Common myeloid progenitor, CD34-positive (primary cell): ENCODE measurements at regions not wholly inside any gene's neighbourhood (a gene's known extent, or its start where the extent isn't known, plus 50 kb on each side); places are given as distances from the start of the nearest gene placed in this dataset.

Experiments
- CTCF ChIA-PET: fragments of 350-600 bp; sonication (Branson Sonifier 250); formaldehyde crosslinking; loops from one replicate; lab custom pipeline; 2021; ENCODE audit warnings: antibody characterized with exemption; lab: Charles Lee
- POLR2A ChIA-PET: fragments of 350-600 bp; sonication (Branson Sonifier 250); formaldehyde crosslinking; loops from one replicate; lab custom pipeline; 2021; ENCODE audit warnings: antibody characterized with exemption; lab: Charles Lee
- DNase-seq, 3 donors: peaks; one replicate each; pipeline versions ENCODE4 v3.0.0 to v3.0.0-alpha.2; 2013
- H3K27ac ChIP-seq, 2 experiments: 1 replicate in 1 of 2; 2 replicates in 1 of 2; pipeline ENCODE4 v1.7.0; 2013; ENCODE audit warnings: inconsistent platforms in 2 of 2, low read length in 2 of 2, mild to moderate bottlenecking in 2 of 2, low read depth in 1 of 2, moderate library complexity in 1 of 2; ENCODE audit not compliant: severe bottlenecking in 2 of 2, insufficient read depth in 1 of 2, poor library complexity in 1 of 2
- H3K27me3 ChIP-seq, 5 experiments: replicated peaks in 2 of 5; 1 replicate in 3 of 5; 2 replicates in 2 of 5; pipeline versions ENCODE4 v1.6.1 to v1.7.0; 2013; ENCODE audit warnings: low read length in 4 of 5, mild to moderate bottlenecking in 2 of 5, moderate library complexity in 2 of 5, inconsistent platforms in 1 of 5; ENCODE audit not compliant: insufficient read depth in 5 of 5, control insufficient read depth in 4 of 5
- H3K36me3 ChIP-seq, 4 experiments: 1 replicate in 2 of 4; 2 replicates in 2 of 4; pipeline versions ENCODE4 v1.6.1 to v1.7.0; 2013; ENCODE audit warnings: low read length in 3 of 4, control low read depth in 1 of 4, mild to moderate bottlenecking in 1 of 4; ENCODE audit not compliant: control insufficient read depth in 4 of 4, insufficient read depth in 4 of 4
- H3K4me1 ChIP-seq, 4 experiments: 1 replicate in 3 of 4; 2 replicates in 1 of 4; pipeline versions ENCODE4 v1.6.1 to v1.7.1; 2013; ENCODE audit warnings: low read length in 3 of 4, mild to moderate bottlenecking in 3 of 4, control low read depth in 1 of 4, inconsistent platforms in 1 of 4, moderate library complexity in 1 of 4; ENCODE audit not compliant: control insufficient read depth in 4 of 4, insufficient read depth in 4 of 4; ENCODE audit errors: control extremely low read depth in 1 of 4
- H3K4me3 ChIP-seq, 7 experiments: 1 replicate in 4 of 7; 2 replicates in 3 of 7; pipeline versions ENCODE4 v1.5.1 to v1.7.0; 2013; ENCODE audit warnings: mild to moderate bottlenecking in 7 of 7, low read length in 6 of 7, moderate library complexity in 6 of 7, inconsistent platforms in 2 of 7, low read depth in 2 of 7, control low read depth in 1 of 7; ENCODE audit not compliant: insufficient read depth in 4 of 7, control insufficient read depth in 1 of 7; ENCODE audit errors: extremely low read depth in 1 of 7
- H3K9me3 ChIP-seq, 5 experiments: 1 replicate in 4 of 5; 2 replicates in 1 of 5; pipeline versions ENCODE4 v1.6.1 to v1.7.1; 2013; ENCODE audit warnings: low read length in 4 of 5, mild to moderate bottlenecking in 2 of 5, inconsistent platforms in 1 of 5, low read depth in 1 of 5, moderate library complexity in 1 of 5; ENCODE audit not compliant: control insufficient read depth in 4 of 5, insufficient read depth in 2 of 5; ENCODE audit errors: control extremely low read depth in 1 of 5
- WGBS: methylation state at CpG from one replicate; pipeline ENCODE4 v1.1.5; 2013; ENCODE audit not compliant: insufficient coverage; 5-methylcytosine and 5-hydroxymethylcytosine counted together

GRCh38 chr15:98315971-98316370 lies 332.4 kb upstream of the IGF1R start:
- Histone ChIP-seq H3K9me3 (peaks cover 0 to 5% (median 0%) of the 10 kb centered on the region in 5 experiments), H3K27me3 (peaks cover 0 to 3% (median 0%) of the 10 kb centered on the region in 5 experiments), H3K36me3 (no peaks in the 10 kb centered on the region), H3K4me3 (no peak overlapping the region), H3K4me1 (no peaks in the 10 kb centered on the region), H3K27ac (no peak overlapping the region)
- ChIA-PET CTCF (interaction anchor here (1.0 kb wide), 1 partner anchor 113 kb away, joined by 3 read pairs; no protein-coding TSS in a partner anchor), POLR2A (no interaction called here)
- DNase-seq = no peak
- WGBS = no CpG with 5 or more reads among the region's 3 CpGs

GRCh38 chr15:98321896-98322295 lies 326.4 kb upstream of the IGF1R start:
- peaks cover 0 to 3% (median 0%) of the 10 kb centered on the region in 5 experiments for H3K27me3 ChIP-seq
- CTCF ChIA-PET = interaction anchor here (0.9 kb wide), 1 partner anchor 106 kb away, joined by 3 read pairs; no protein-coding TSS in a partner anchor
- no peak overlapping the region for H3K27ac ChIP-seq
- POLR2A ChIA-PET = no interaction called here
- 83% methylated on average over 3 of the region's 5 CpGs for WGBS
- no peaks in the 10 kb centered on the region for H3K4me1 ChIP-seq
- DNase-seq = no peak
- H3K4me3 ChIP-seq = no peak overlapping the region
- no peaks in the 10 kb centered on the region for H3K36me3 ChIP-seq
- peaks cover 2 to 21% (median 5%) of the 10 kb centered on the region in 5 experiments for H3K9me3 ChIP-seq

- Histone ChIP-seq H3K27me3 (peaks cover 0 to 3% (median 0%) of the 10 kb centered on the region in 5 experiments), H3K4me1 (no peaks in the 10 kb centered on the region), H3K4me3 (no peak overlapping the region), H3K36me3 (no peaks in the 10 kb centered on the region), H3K27ac (no peak overlapping the region), H3K9me3 (peaks cover 2 to 21% (median 5%) of the 10 kb centered on the region in 5 experiments)
- ChIA-PET CTCF (interaction anchor here (0.9 kb wide), 1 partner anchor 105 kb away, joined by 3 read pairs; no protein-coding TSS in a partner anchor), POLR2A (no interaction called here)
- 100% methylated on average over 1 of the region's 4 CpGs for WGBS
- DNase-seq = no peak
These were observed 325.8 kb upstream of the IGF1R start for GRCh38 chr15:98322581-98322980.

- POLR2A ChIA-PET = no interaction called here
- no CpG with 5 or more reads among the region's 2 CpGs for WGBS
- peaks cover 0 to 3% (median 0%) of the 10 kb centered on the region in 5 experiments for H3K27me3 ChIP-seq
These were observed 323.9 kb upstream of the IGF1R start for GRCh38 chr15:98324341-98324970.

DNA sequence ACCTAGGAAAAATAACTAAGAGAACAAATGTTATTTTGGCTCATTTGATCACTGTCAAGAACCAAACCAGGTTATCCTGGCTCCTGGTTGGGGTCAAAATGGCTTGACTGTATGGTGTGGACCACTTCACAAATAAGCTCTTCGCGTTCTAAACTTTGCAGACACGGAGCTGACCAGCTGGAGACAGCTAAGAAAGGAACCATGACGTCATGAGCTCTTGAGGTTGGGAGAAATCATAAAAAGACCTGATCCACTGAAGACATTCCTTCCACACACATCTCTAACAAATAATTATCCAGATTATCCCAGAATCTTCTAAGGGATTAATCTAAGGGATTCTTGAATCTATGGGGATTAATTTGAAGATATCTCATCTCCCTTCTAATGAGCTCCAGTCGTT lies 321.5 kb upstream of the IGF1R start:
- ChIA-PET POLR2A (no interaction called here), CTCF (interaction anchor here (1.9 kb wide), 1 partner anchor 15 kb away, joined by 9 read pairs; no protein-coding TSS in a partner anchor)
- WGBS = 67% methylated on average over 3 of the region's 5 CpGs
- Histone ChIP-seq H3K27ac (no peak overlapping the region), H3K27me3 (peaks cover 0 to 2% (median 0%) of the 10 kb centered on the region in 5 experiments), H3K36me3 (no peaks in the 10 kb centered on the region), H3K9me3 (peaks cover 2 to 17% (median 7%) of the 10 kb centered on the region in 5 experiments), H3K4me1 (peaks cover 0 to 9% (median 0%) of the 10 kb centered on the region in 4 experiments), H3K4me3 (no peak overlapping the region)
- DNase-seq = no peak

More at GRCh38 chr15:98324341-98324970, 323.9 kb upstream of the IGF1R start:
- Histone ChIP-seq H3K4me3 (no peak overlapping the region), H3K36me3 (no peaks in the 10 kb centered on the region), H3K4me1 (no peaks in the 10 kb centered on the region), H3K27ac (no peak overlapping the region), H3K9me3 (peaks cover 2 to 16% (median 5%) of the 10 kb centered on the region in 5 experiments)
- CTCF ChIA-PET = no interaction called here
- DNase-seq = no peak

GRCh38 chr15:98330258-98330657 lies 318.1 kb upstream of the IGF1R start:
- CTCF ChIA-PET = no interaction called here
- POLR2A ChIA-PET = no interaction called here
- WGBS = 76% methylated on average over 4 of the region's 8 CpGs
- Histone ChIP-seq H3K27ac (no peak overlapping the region), H3K4me3 (no peak overlapping the region), H3K36me3 (no peaks in the 10 kb centered on the region), H3K9me3 (peaks cover 0 to 6% (median 2%) of the 10 kb centered on the region in 5 experiments), H3K4me1 (peaks cover 0 to 9% (median 0%) of the 10 kb centered on the region in 4 experiments), H3K27me3 (peaks cover 0 to 6% (median 0%) of the 10 kb centered on the region in 5 experiments)
- DNase-seq = no peak
